Smooth muscle cell (in vitro differentiated cells): ENCODE measurements at regions not wholly inside any gene's neighbourhood (a gene's known extent, or its start where the extent isn't known, plus 50 kb on each side); places are given as distances from the start of the nearest gene placed in this dataset.
"Not testable (repeated sequence)": the region's sequence is repeated elsewhere in the genome, so short reads cannot be mapped to it uniquely, and the experiment has no call there.

Source experiments
- DNase-seq: peaks from one replicate; lab custom pipeline; 2025; ENCODE audit not compliant: unreplicated experiment; lab: John Stamatoyannopoulos, UW
- H2AFZ ChIP-seq: fragments of 200-600 bp; sonication (generic); 2 replicates; pipeline ENCODE4 v1.6.0; 2016; ENCODE audit warnings: antibody characterized with exemption, low read depth, mild to moderate bottlenecking
- H3F3A ChIP-seq: fragments of 200-600 bp; sonication (generic); 2 replicates; pipeline ENCODE4 v1.6.0; 2017; ENCODE audit warnings: antibody characterized with exemption, low read depth
- H3K27ac ChIP-seq: fragments of 200-600 bp; sonication (generic); 2 replicates; pipeline ENCODE4 v1.5.1; 2016; ENCODE audit warnings: low read depth, mild to moderate bottlenecking
- H3K27me3 ChIP-seq: fragments of 200-600 bp; sonication (generic); 2 replicates; pipeline ENCODE4 v1.6.1; 2016; ENCODE audit warnings: low read depth, mild to moderate bottlenecking
- H3K36me3 ChIP-seq: fragments of 200-600 bp; sonication (generic); 2 replicates; pipeline ENCODE4 v1.5.1; 2016; ENCODE audit warnings: low read depth
- H3K4me1 ChIP-seq: fragments of 200-600 bp; sonication (generic); 2 replicates; pipeline ENCODE4 v1.5.1; 2016; ENCODE audit warnings: low read depth
- H3K4me2 ChIP-seq: fragments of 200-600 bp; sonication (generic); 2 replicates; pipeline ENCODE4 v1.6.0; 2016; ENCODE audit warnings: mild to moderate bottlenecking
- H3K4me3 ChIP-seq: fragments of 200-600 bp; sonication (generic); 2 replicates; pipeline ENCODE4 v1.5.1; 2016; ENCODE audit warnings: mild to moderate bottlenecking
- H3K79me2 ChIP-seq: fragments of 200-600 bp; sonication (generic); 2 replicates; pipeline ENCODE4 v1.6.0; 2016; ENCODE audit warnings: low read depth, mild to moderate bottlenecking
- H3K9ac ChIP-seq: fragments of 200-600 bp; sonication (generic); 2 replicates; pipeline ENCODE4 v1.6.0; 2016; ENCODE audit warnings: low read depth
- H3K9me3 ChIP-seq: fragments of 200-600 bp; sonication (generic); replicated peaks from 2 replicates; pipeline ENCODE4 v1.5.1; 2016; ENCODE audit warnings: low read depth
- H4K20me1 ChIP-seq: fragments of 200-600 bp; sonication (generic); 2 replicates; pipeline ENCODE4 v1.6.0; 2016; ENCODE audit warnings: low read depth
- CTCF ChIP-seq: fragments of 200-600 bp; sonication (generic); IDR thresholded peaks from 2 replicates; pipeline ENCODE4 v1.5.1; 2017; ENCODE audit warnings: borderline replicate concordance, mild to moderate bottlenecking, antibody characterized with exemption; ENCODE audit not compliant: insufficient read depth, poor library complexity, severe bottlenecking
- WGBS: methylation state at CpG from one replicate; pipeline ENCODE4 v1.1.7; 2016; ENCODE audit warnings: low lambda C conversion rate; 5-methylcytosine and 5-hydroxymethylcytosine counted together

GRCh38 chr20:30284281-30284905, 973.1 kb upstream of the DEFB115 start:
- Histone ChIP-seq H3K4me2 (no peak overlapping the region), H3K79me2 (no peaks in the 10 kb centered on the region), H3F3A (no peaks in the 10 kb centered on the region), H3K9ac (no peak overlapping the region), H3K36me3 (no peaks in the 10 kb centered on the region), H3K27ac (no peak overlapping the region), H3K4me3 (no peak overlapping the region), H4K20me1 (no peaks in the 10 kb centered on the region), H3K4me1 (no peaks in the 10 kb centered on the region), H2AFZ (no peak overlapping the region), H3K9me3 (no peaks in the 10 kb centered on the region), H3K27me3 (no peaks in the 10 kb centered on the region)
- 86% methylated on average over 31 of the region's 33 CpGs for WGBS
- no peak for TF ChIP-seq CTCF
- DNase-seq: no peak

GRCh38 chr20:30285677-30286076, 971.8 kb upstream of the DEFB115 start:
- Histone ChIP-seq H3K27ac (no peak overlapping the region), H3K4me3 (no peak overlapping the region), H3K4me1 (no peaks in the 10 kb centered on the region), H3F3A (no peaks in the 10 kb centered on the region), H3K36me3 (no peaks in the 10 kb centered on the region), H4K20me1 (no peaks in the 10 kb centered on the region), H2AFZ (no peak overlapping the region), H3K4me2 (no peak overlapping the region), H3K27me3 (no peaks in the 10 kb centered on the region), H3K79me2 (no peaks in the 10 kb centered on the region), H3K9ac (no peak overlapping the region), H3K9me3 (no peaks in the 10 kb centered on the region)
- WGBS: 84% methylated on average over 17 of the region's 17 CpGs
- no peak for DNase-seq
- TF ChIP-seq CTCF: no peak

- Histone ChIP-seq H3K79me2 (no peaks in the 10 kb centered on the region), H3K4me1 (no peaks in the 10 kb centered on the region)
- WGBS: 80% methylated on average over 15 of the region's 15 CpGs
These were observed 971.3 kb upstream of the DEFB115 start for GRCh38 chr20:30286157-30286556.

GRCh38 chr20:30287459-30287858, 970.0 kb upstream of the DEFB115 start:
- not testable (repeated sequence) for H3K27me3 ChIP-seq, H4K20me1 ChIP-seq, H3F3A ChIP-seq, H3K9me3 ChIP-seq, H3K79me2 ChIP-seq, H3K4me1 ChIP-seq, H3K27ac ChIP-seq, DNase-seq, H3K4me3 ChIP-seq, H3K36me3 ChIP-seq, H3K4me2 ChIP-seq, H2AFZ ChIP-seq, H3K9ac ChIP-seq
- 85% methylated on average over 22 of the region's 22 CpGs for WGBS

More at GRCh38 chr20:30286157-30286556, 971.3 kb upstream of the DEFB115 start:
- Histone ChIP-seq H3K27ac (no peak overlapping the region), H3K4me2 (no peak overlapping the region), H3F3A (no peaks in the 10 kb centered on the region), H2AFZ (no peak overlapping the region), H3K9ac (no peak overlapping the region), H3K4me3 (no peak overlapping the region), H3K36me3 (no peaks in the 10 kb centered on the region), H4K20me1 (no peaks in the 10 kb centered on the region), H3K27me3 (no peaks in the 10 kb centered on the region), H3K9me3 (no peaks in the 10 kb centered on the region)
- no peak for DNase-seq
- no peak for TF ChIP-seq CTCF
